ENCODE measurements at regions not wholly inside any gene's neighbourhood (a gene's known extent, or its start where the extent isn't known, plus 50 kb on each side); places are given as distances from the start of the nearest gene placed in this dataset.

- no peaks in the 10 kb centered on the region for H3K79me2 ChIP-seq (ENCODE audit: insufficient read depth, low read length)
- peaks cover 0 to 3% of the 10 kb centered on the region in 2 experiments; a peak in 2 of 5 replicates for H3K9me3 Mint-ChIP-seq
- H3K23me2 ChIP-seq (ENCODE audit: insufficient read length, low read depth, low read length, poor library complexity, severe bottlenecking): no peaks in the 10 kb centered on the region
- H3K36me3 Mint-ChIP-seq (ENCODE audit: insufficient read depth in 1 of 3, low read depth in 3 of 3): no peaks in the 10 kb centered on the region
- no CpG with 5 or more reads among the region's 3 CpGs for WGBS (ENCODE audit: extremely low coverage, insufficient read length, low lambda C conversion rate)
- H3K27ac Mint-ChIP-seq: no peak overlapping the region
- no peak overlapping the region for H4K5ac ChIP-seq (ENCODE audit: insufficient read length, low read depth, low read length)
- H3K9me3 ChIP-seq (ENCODE audit: control insufficient read depth, low read depth, low read length): no peaks in the 10 kb centered on the region
- no peak overlapping the region for H2BK120ac ChIP-seq (ENCODE audit: low read depth, low read length, poor library complexity, severe bottlenecking)
- H3K14ac ChIP-seq (ENCODE audit: insufficient read depth, low read length): no peak overlapping the region
- H3K4me1 ChIP-seq (ENCODE audit: insufficient read depth, low read length): no peaks in the 10 kb centered on the region
- H4K91ac ChIP-seq (ENCODE audit: insufficient read length, low read depth, low read length): no peak overlapping the region
- no peak overlapping the region for H3K56ac ChIP-seq (ENCODE audit: insufficient read length, low read depth, low read length)
- no peak overlapping the region for H3K27ac ChIP-seq (ENCODE audit: insufficient read length, low read depth, low read length)
- no peak overlapping the region for H3T11ph ChIP-seq (ENCODE audit: low read length)
- H3K18ac ChIP-seq (ENCODE audit: insufficient read length, low read depth, low read length): no peak overlapping the region
- H2AK5ac ChIP-seq (ENCODE audit: insufficient read length, low read length): no peak overlapping the region
- no peaks in the 10 kb centered on the region for H3K79me1 ChIP-seq (ENCODE audit: insufficient read depth, low read depth, low read length, poor library complexity, severe bottlenecking)
- no peaks in the 10 kb centered on the region for H4K20me1 ChIP-seq (ENCODE audit: control insufficient read depth, insufficient read depth, insufficient read length)
- H3K23ac ChIP-seq (ENCODE audit: insufficient read length, low read depth, low read length): no peak overlapping the region
- no peak for DNase-seq
- no peak overlapping the region for H3K4me2 ChIP-seq (ENCODE audit: insufficient read depth, insufficient read length, low read length)
- no peak overlapping the region for H3K9ac ChIP-seq (ENCODE audit: extremely low read depth, insufficient read length, low read length)
- no peaks in the 10 kb centered on the region for H3K4me1 Mint-ChIP-seq
- no peak overlapping the region for H4K8ac ChIP-seq (replicated peaks; ENCODE audit: insufficient read length, low read depth, low read length)
- no peak overlapping the region for H3K4ac ChIP-seq (ENCODE audit: low read depth, low read length)
- H3K4me3 Mint-ChIP-seq: no peak overlapping the region
- TF ChIP-seq CTCF (conservative IDR thresholded peaks at IDR 0.05): no peak
- H2BK20ac ChIP-seq (ENCODE audit: low read depth, low read length, poor library complexity, severe bottlenecking): no peak overlapping the region
- no peaks in the 10 kb centered on the region; the same call in 1 of the 2 replicates for H3K27me3 Mint-ChIP-seq (ENCODE audit: low read depth)
- no peak overlapping the region for H2BK15ac ChIP-seq (ENCODE audit: low read depth, low read length)
- no peak overlapping the region for H2BK5ac ChIP-seq (ENCODE audit: insufficient read length, low read length)
- no peaks in the 10 kb centered on the region for H3K27me3 ChIP-seq (ENCODE audit: insufficient read depth, low read length)
- no peak overlapping the region for H2AFZ ChIP-seq (ENCODE audit: low read length)
- H2BK12ac ChIP-seq (ENCODE audit: insufficient read length, low read depth, low read length): no peak overlapping the region
Observed at GRCh38 chr9:80117031-80117430, 545.3 kb downstream of the TLE4 start.

Data from H9 (cell line).